ENCODE measurements at regions not wholly inside any gene's neighbourhood (a gene's known extent, or its start where the extent isn't known, plus 50 kb on each side); places are given as distances from the start of the nearest gene placed in this dataset.
"Not testable (repeated sequence)": the region's sequence is repeated elsewhere in the genome, so short reads cannot be mapped to it uniquely, and the experiment has no call there.

- H3K27me3 Mint-ChIP-seq = peaks cover 0 to 69% (median 22%) of the 10 kb centered on the region in 5 donors
- ATAC-seq = no peak
- no peak overlapping the region for H3K4me3 ChIP-seq (ENCODE audit: low read length)
These were observed 84.1 kb upstream of the CPHXL start for GRCh38 chr16:75810342-75810741.

GRCh38 chr16:75811020-75811634 lies 84.8 kb upstream of the CPHXL start:
- no peak for ATAC-seq
- Mint-ChIP-seq H3K27ac (no peak overlapping the region), H3K27me3 (peaks cover 0 to 61% (median 18%) of the 10 kb centered on the region in 5 donors), H3K4me1 (no peaks in the 10 kb centered on the region), H3K9me3 (no peaks in the 10 kb centered on the region), H3K36me3 (no peaks in the 10 kb centered on the region), H3K4me3 (no peak overlapping the region)
- Histone ChIP-seq H3K4me3 (ENCODE audit: low read length) (no peak overlapping the region), H3K27ac (ENCODE audit: low read depth, low read length) (no peak overlapping the region), H3K9me3 (ENCODE audit: control insufficient read depth in 2 of 3, low read length in 3 of 3) (no peaks in the 10 kb centered on the region), H3K4me1 (ENCODE audit: control insufficient read depth in 2 of 2, insufficient read depth in 2 of 2, low read length in 2 of 2) (no peaks in the 10 kb centered on the region), H3K36me3 (ENCODE audit: control insufficient read depth in 2 of 3, insufficient read depth in 3 of 3, low read length in 3 of 3) (no peaks in the 10 kb centered on the region), H3K27me3 (ENCODE audit: control insufficient read depth in 2 of 2, insufficient read depth in 2 of 2, low read length in 2 of 2) (no peaks in the 10 kb centered on the region)
- ChIA-PET CTCF (interaction anchor here (0.6 kb wide), 1 partner anchor 1425 kb away, joined by 5 read pairs; no protein-coding TSS in a partner anchor), POLR2A (no interaction called here)
- intact Hi-C loops (cut with micrococcal nuclease) = no loop called here
- no peak for DNase-seq

More at GRCh38 chr16:75810342-75810741, 84.1 kb upstream of the CPHXL start:
- Mint-ChIP-seq H3K36me3 (no peaks in the 10 kb centered on the region), H3K4me1 (no peaks in the 10 kb centered on the region), H3K4me3 (no peak overlapping the region), H3K9me3 (no peaks in the 10 kb centered on the region), H3K27ac (no peak overlapping the region)
- CTCF ChIA-PET = no interaction called here
- intact Hi-C loops (cut with micrococcal nuclease) = no loop called here
- no peaks in the 10 kb centered on the region for H3K36me3 ChIP-seq (ENCODE audit: control insufficient read depth in 2 of 3, insufficient read depth in 3 of 3, low read length in 3 of 3)
- H3K9me3 ChIP-seq (ENCODE audit: control insufficient read depth in 2 of 3, low read length in 3 of 3) = no peaks in the 10 kb centered on the region
- no peak overlapping the region for H3K27ac ChIP-seq (ENCODE audit: low read depth, low read length)
- DNase-seq = no peak
- H3K27me3 ChIP-seq (ENCODE audit: control insufficient read depth in 2 of 2, insufficient read depth in 2 of 2, low read length in 2 of 2) = no peaks in the 10 kb centered on the region
- POLR2A ChIA-PET = no interaction called here
- no peaks in the 10 kb centered on the region for H3K4me1 ChIP-seq (ENCODE audit: control insufficient read depth in 2 of 2, insufficient read depth in 2 of 2, low read length in 2 of 2)

GRCh38 chr16:75818491-75818890 lies 92.2 kb upstream of the CPHXL start:
- Histone ChIP-seq H3K27ac (ENCODE audit: low read depth, low read length) (no peak overlapping the region), H3K9me3 (ENCODE audit: control insufficient read depth in 2 of 3, low read length in 3 of 3) (no peaks in the 10 kb centered on the region), H3K27me3 (ENCODE audit: control insufficient read depth in 2 of 2, insufficient read depth in 2 of 2, low read length in 2 of 2) (no peaks in the 10 kb centered on the region), H3K36me3 (ENCODE audit: control insufficient read depth in 2 of 3, insufficient read depth in 3 of 3, low read length in 3 of 3) (no peaks in the 10 kb centered on the region), H3K4me1 (ENCODE audit: control insufficient read depth in 2 of 2, insufficient read depth in 2 of 2, low read length in 2 of 2) (no peaks in the 10 kb centered on the region), H3K4me3 (ENCODE audit: low read length) (no peak overlapping the region)
- Mint-ChIP-seq H3K36me3 (no peaks in the 10 kb centered on the region), H3K27ac (no peak overlapping the region), H3K4me1 (no peaks in the 10 kb centered on the region), H3K9me3 (peaks cover 0 to 1% (median 0%) of the 10 kb centered on the region in 11 donors), H3K4me3 (no peak overlapping the region), H3K27me3 (peaks cover 0 to 26% (median 22%) of the 10 kb centered on the region in 5 donors)
- ChIA-PET POLR2A (no interaction called here), CTCF (no interaction called here)
- intact Hi-C loops (cut with micrococcal nuclease) = no loop called here
- DNase-seq (no peak), ATAC-seq (no peak)

- Histone ChIP-seq H3K4me1 (ENCODE audit: control insufficient read depth in 2 of 2, insufficient read depth in 2 of 2, low read length in 2 of 2) (no peaks in the 10 kb centered on the region), H3K27ac (ENCODE audit: low read depth, low read length) (no peak overlapping the region), H3K9me3 (ENCODE audit: control insufficient read depth in 2 of 3, low read length in 3 of 3) (no peaks in the 10 kb centered on the region), H3K4me3 (ENCODE audit: low read length) (no peak overlapping the region), H3K27me3 (ENCODE audit: control insufficient read depth in 2 of 2, insufficient read depth in 2 of 2, low read length in 2 of 2) (no peaks in the 10 kb centered on the region), H3K36me3 (ENCODE audit: control insufficient read depth in 2 of 3, insufficient read depth in 3 of 3, low read length in 3 of 3) (no peaks in the 10 kb centered on the region)
- DNase-seq = no peak
- Mint-ChIP-seq H3K9me3 (peaks cover 0 to 5% (median under 1%) of the 10 kb centered on the region in 11 donors), H3K36me3 (no peaks in the 10 kb centered on the region), H3K4me3 (no peak overlapping the region), H3K27me3 (peaks cover 0 to 19% (median 9%) of the 10 kb centered on the region in 5 donors), H3K27ac (no peak overlapping the region), H3K4me1 (no peaks in the 10 kb centered on the region)
- ChIA-PET CTCF (no interaction called here), POLR2A (no interaction called here)
- ATAC-seq = no peak
- intact Hi-C loops (cut with micrococcal nuclease) = no loop called here
These were observed 94.4 kb upstream of the CPHXL start for GRCh38 chr16:75820672-75821071.

- Mint-ChIP-seq H3K27ac (no peak overlapping the region), H3K36me3 (no peaks in the 10 kb centered on the region), H3K9me3 (peaks cover 0 to 8% (median 3%) of the 10 kb centered on the region in 11 donors), H3K27me3 (peaks cover 0 to 19% (median 9%) of the 10 kb centered on the region in 5 donors), H3K4me3 (no peak overlapping the region), H3K4me1 (no peaks in the 10 kb centered on the region)
- ChIA-PET CTCF (no interaction called here), POLR2A (no interaction called here)
- Histone ChIP-seq H3K36me3 (ENCODE audit: control insufficient read depth in 2 of 3, insufficient read depth in 3 of 3, low read length in 3 of 3) (no peaks in the 10 kb centered on the region), H3K4me3 (ENCODE audit: low read length) (no peak overlapping the region), H3K4me1 (ENCODE audit: control insufficient read depth in 2 of 2, insufficient read depth in 2 of 2, low read length in 2 of 2) (no peaks in the 10 kb centered on the region), H3K9me3 (ENCODE audit: control insufficient read depth in 2 of 3, low read length in 3 of 3) (no peaks in the 10 kb centered on the region), H3K27ac (ENCODE audit: low read depth, low read length) (no peak overlapping the region), H3K27me3 (ENCODE audit: control insufficient read depth in 2 of 2, insufficient read depth in 2 of 2, low read length in 2 of 2) (no peaks in the 10 kb centered on the region)
- ATAC-seq = no peak
- intact Hi-C loops (cut with micrococcal nuclease) = no loop called here
- DNase-seq = no peak
These were observed 94.8 kb upstream of the CPHXL start for GRCh38 chr16:75821117-75821516.

GRCh38 chr16:75825750-75826149 lies 99.5 kb upstream of the CPHXL start:
- POLR2A ChIA-PET; CTCF ChIA-PET; H3K27ac ChIP-seq (ENCODE audit: low read depth, low read length); H3K36me3 ChIP-seq (ENCODE audit: control insufficient read depth in 2 of 3, insufficient read depth in 3 of 3, low read length in 3 of 3); H3K4me1 Mint-ChIP-seq; H3K9me3 ChIP-seq (ENCODE audit: control insufficient read depth in 2 of 3, low read length in 3 of 3); H3K36me3 Mint-ChIP-seq; intact Hi-C loops (cut with micrococcal nuclease); H3K27ac Mint-ChIP-seq; H3K4me1 ChIP-seq (ENCODE audit: control insufficient read depth in 2 of 2, insufficient read depth in 2 of 2, low read length in 2 of 2); H3K4me3 ChIP-seq (ENCODE audit: low read length); ATAC-seq; DNase-seq; H3K27me3 ChIP-seq (ENCODE audit: control insufficient read depth in 2 of 2, insufficient read depth in 2 of 2, low read length in 2 of 2); H3K4me3 Mint-ChIP-seq: not testable (repeated sequence)
- peaks cover 6 to 35% (median 11%) of the 10 kb centered on the region in 11 donors for H3K9me3 Mint-ChIP-seq
- peaks cover 0 to 28% (median 3%) of the 10 kb centered on the region in 5 donors for H3K27me3 Mint-ChIP-seq

GRCh38 chr16:75827372-75828038 lies 101.2 kb upstream of the CPHXL start:
- H3K36me3 ChIP-seq (ENCODE audit: control insufficient read depth in 2 of 3, insufficient read depth in 3 of 3, low read length in 3 of 3); POLR2A ChIA-PET; H3K4me1 Mint-ChIP-seq; H3K36me3 Mint-ChIP-seq; H3K27ac Mint-ChIP-seq; CTCF ChIA-PET; ATAC-seq; H3K4me3 Mint-ChIP-seq; H3K4me1 ChIP-seq (ENCODE audit: control insufficient read depth in 2 of 2, insufficient read depth in 2 of 2, low read length in 2 of 2); DNase-seq; H3K27ac ChIP-seq (ENCODE audit: low read depth, low read length); H3K9me3 ChIP-seq (ENCODE audit: control insufficient read depth in 2 of 3, low read length in 3 of 3); intact Hi-C loops (cut with micrococcal nuclease); H3K4me3 ChIP-seq (ENCODE audit: low read length); H3K27me3 ChIP-seq (ENCODE audit: control insufficient read depth in 2 of 2, insufficient read depth in 2 of 2, low read length in 2 of 2): not testable (repeated sequence)
- peaks cover 0 to 32% (median 3%) of the 10 kb centered on the region in 5 donors for H3K27me3 Mint-ChIP-seq
- peaks cover 8 to 52% (median 12%) of the 10 kb centered on the region in 11 donors for H3K9me3 Mint-ChIP-seq

Data from naive thymus-derived CD4-positive, alpha-beta T cell (primary cell).